GM20431 (cell line): ENCODE measurements at regions not wholly inside any gene's neighbourhood (a gene's known extent, or its start where the extent isn't known, plus 50 kb on each side); places are given as distances from the start of the nearest gene placed in this dataset.
"Not testable (repeated sequence)": the region's sequence is repeated elsewhere in the genome, so short reads cannot be mapped to it uniquely, and the experiment has no call there.

Experiments
- in situ Hi-C: fragments of 300-500 bp; cut with MseI, MboI; formaldehyde crosslinking; loops from one replicate; pipeline ENCODE4 v1.15.0; 2020; ENCODE audit warnings: low sequenced_read_pairs; ENCODE audit not compliant: unreplicated experiment

DNA sequence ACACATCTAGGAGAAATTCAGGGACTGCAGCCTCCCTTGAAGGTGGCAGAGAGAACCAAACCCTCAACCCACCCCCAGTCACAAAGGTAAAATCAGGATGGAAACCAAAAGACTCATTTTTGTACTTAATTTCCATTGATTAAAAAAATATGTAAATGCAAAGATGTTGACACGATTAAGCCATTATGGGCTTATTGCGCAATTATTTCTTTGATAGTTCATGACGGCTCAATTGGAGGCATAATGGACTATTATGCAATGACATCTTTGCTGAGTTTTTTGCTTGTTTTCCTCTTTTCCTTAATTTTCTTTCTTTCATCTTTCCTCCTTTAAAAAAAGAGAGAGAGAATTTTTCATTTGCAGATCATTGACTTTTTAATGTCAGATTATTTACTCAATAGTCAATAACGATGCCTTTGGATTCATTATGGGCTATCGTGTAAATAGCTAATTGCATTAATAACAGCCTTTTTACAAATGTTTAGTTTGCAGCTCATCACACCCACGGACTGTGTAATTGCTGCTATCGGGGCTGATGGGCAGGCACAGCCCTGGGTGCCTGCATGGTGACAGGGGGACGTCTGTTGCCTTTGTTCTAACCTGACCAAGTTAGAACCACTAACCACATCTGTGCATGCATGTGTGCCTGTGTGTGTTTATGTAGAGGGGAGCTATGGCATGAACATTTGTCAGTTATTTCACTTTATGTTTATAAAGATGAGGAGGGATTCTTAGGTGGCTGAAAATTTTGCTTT is 482.4 kb upstream of the TSHZ3 start:
- in situ Hi-C loops: no loop called here

- in situ Hi-C loops: no loop called here
These were observed 482.9 kb upstream of the TSHZ3 start for GRCh38 chr19:31832176-31832548.

DNA sequence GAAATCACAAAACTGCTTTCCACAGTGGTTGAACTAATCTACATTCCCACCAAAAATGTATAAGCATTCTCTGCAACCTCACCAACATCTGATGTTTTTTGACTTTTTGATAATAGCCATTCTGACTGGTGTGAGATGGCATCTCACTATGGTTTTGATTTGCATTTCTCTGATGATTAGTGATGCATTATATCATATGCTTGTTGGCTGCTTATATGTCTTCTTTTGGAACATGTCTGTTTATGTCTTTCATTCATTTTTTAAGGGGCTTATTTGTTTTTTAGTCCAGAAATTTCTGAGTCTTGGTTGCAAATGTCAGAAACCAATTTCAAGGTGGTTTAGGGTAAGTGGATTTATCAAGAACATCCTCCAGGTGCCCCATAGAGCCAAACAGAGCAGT is 484.8 kb upstream of the TSHZ3 start:
- in situ Hi-C loops: no loop called here

- in situ Hi-C loops: no loop called here
These were observed 489.1 kb upstream of the TSHZ3 start for GRCh38 chr19:31838163-31838815.

GRCh38 chr19:31840371-31840770 is 491.1 kb upstream of the TSHZ3 start:
- in situ Hi-C loops: no loop called here

GRCh38 chr19:31841755-31842154 is 492.5 kb upstream of the TSHZ3 start:
- in situ Hi-C loops: no loop called here

DNA sequence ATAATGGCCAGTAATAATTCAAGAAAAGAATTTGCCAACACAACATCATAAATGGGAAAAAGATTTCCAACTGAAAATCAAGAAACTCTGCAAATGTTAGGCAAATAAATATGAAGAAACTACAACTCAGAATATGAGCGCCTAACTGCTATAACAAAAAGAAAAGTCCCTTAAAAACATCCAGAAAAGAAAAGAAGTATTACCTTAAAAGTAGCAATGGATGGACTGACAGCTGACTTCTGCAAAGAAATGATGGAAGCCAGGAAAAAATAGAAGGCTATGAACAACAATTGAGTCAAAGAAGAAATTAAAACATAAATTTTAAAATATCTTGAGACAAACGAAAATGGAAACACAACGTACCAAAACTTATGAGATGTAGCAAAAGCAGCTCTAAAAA is 482.3 kb upstream of the ZNF507 start:
- in situ Hi-C loops: no loop called here

DNA sequence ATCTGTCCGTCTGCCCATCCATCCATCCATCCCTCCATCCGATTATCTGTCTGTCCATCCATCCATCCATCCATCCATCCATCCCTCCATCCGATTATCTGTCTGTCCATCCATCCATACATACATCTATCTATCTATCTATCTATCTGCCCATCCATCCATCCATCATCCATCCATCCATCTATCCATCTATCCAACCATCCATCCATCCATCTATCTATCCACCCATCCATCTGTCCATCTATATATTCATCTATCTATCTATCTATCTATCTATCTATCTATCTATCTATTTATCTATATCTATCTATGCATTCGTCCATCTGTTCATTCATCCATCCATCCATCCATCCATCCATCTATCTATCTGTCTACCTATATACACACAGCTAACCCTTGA is 471.1 kb upstream of the ZNF507 start:
- in situ Hi-C loops: no loop called here

DNA sequence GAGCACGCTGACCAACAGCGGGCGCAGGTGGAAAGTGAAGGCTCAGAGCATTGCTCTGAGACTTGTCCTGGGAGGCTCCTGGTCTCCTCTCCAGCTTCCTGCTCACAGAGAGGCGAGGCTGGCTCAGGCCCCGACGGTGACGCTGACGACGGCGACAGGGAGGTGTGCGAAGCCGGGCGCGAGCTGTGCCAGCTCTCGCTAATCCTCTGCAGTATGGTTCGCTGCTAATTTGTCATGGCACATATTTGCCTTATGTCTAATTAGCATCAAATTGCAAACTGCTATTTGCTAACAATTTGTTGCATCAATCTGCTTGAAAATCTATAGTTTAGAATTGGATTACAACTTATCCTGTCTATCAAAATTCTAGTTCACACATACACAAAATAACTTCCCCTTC is 469.8 kb upstream of the ZNF507 start:
- in situ Hi-C loops: no loop called here

GRCh38 chr19:31880283-31880682 is 465.1 kb upstream of the ZNF507 start:
- in situ Hi-C loops: no loop called here

- in situ Hi-C loops: no loop called here
These were observed 463.4 kb upstream of the ZNF507 start for GRCh38 chr19:31881988-31882387.

- in situ Hi-C loops: no loop called here
These were observed 462.7 kb upstream of the ZNF507 start for GRCh38 chr19:31882709-31883108.

DNA sequence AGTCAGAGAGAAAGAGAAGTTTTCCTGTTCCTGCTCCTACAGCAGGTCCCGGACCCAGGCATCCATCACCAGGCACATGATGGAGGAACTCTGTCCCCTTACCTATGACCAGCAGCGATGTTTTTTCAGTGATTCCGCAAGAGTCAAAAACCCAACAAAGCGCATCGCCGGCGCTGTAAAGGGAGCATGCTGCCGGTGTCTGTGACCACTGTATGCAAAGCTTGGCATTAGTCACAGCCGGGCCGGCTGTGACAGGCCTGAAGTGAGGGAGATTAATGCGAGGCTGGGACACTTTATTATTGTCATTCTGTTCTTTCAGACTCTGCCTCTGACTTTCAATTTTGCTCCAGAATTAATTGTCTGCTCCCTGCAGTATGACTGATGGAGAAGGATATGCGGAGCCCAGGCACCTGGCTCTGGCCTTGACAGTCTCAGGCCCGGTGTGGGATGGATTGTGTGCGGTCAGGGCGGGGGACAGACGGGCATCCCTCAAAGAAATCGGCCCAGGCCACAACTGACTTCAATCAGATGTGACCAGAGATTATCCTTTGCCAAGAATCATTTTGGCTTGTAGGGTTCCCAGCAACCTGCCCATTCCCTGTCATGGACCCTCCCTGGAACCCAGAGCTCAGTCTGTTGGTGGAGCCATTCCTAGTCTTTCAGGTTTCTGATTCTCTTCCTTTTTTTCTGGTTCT is 462.0 kb upstream of the ZNF507 start:
- in situ Hi-C loops: no loop called here

- in situ Hi-C loops: no loop called here
These were observed 460.0 kb upstream of the ZNF507 start for GRCh38 chr19:31885280-31885853.

DNA sequence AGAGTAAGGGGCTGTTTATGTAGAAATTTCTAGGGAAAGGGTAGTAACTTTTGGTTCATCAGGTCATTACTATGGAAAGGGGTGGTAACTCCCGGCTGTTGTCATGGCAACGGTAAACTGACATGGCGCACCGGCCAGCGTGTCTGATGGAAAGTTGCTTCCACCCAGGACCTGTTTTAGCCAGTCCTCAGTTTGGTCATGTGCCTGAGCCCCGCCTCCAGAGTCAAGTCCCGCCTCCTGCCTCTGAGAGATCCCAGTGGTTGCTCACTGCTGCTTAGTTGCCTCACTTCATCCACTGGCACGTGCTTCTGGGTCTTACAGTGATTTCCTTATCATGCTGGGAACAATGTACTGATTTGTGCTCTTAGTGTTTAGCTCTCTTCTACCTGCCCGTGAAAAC is 455.2 kb upstream of the ZNF507 start:
- in situ Hi-C loops: no loop called here

DNA sequence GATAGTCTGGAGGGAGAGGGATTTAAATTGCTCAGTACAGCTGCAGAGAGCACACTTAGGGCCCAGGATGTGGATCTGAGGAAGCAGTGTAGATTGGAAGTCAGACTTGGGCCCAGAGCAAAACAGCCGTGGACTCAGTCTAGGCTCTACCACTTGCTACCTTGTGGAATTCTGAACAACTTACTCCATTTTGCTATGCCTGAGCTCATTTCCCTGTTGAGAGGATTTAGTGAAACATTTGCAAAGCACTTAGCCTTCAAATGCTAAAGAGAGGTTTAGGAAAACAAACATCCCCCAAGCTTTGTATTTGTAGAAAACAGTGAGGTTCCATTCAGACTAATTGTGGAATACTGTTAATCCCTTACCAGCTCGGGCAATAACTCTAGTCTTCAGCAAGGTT is 453.4 kb upstream of the ZNF507 start:
- in situ Hi-C loops: no loop called here

DNA sequence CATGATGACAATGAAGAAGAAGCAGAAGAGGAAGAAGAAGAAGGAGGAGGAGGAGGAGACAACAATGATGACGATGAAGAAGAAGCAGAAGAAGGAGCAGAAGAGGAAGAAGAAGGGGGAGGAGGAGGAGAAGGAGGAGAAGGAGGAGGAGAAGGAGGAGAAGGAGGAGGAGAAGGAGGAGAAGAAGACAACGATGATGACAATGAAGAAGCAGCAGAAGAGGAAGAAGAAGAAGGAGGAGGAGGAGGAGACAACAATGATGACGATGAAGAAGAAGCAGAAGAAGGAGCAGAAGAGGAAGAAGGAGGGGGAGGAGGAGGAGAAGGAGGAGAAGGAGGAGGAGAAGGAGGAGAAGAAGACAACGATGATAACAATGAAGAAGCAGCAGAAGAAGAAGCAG is 451.9 kb upstream of the ZNF507 start:
- in situ Hi-C loops: not testable (repeated sequence)

GRCh38 chr19:31894451-31894850 is 451.0 kb upstream of the ZNF507 start:
- in situ Hi-C loops: no loop called here

DNA sequence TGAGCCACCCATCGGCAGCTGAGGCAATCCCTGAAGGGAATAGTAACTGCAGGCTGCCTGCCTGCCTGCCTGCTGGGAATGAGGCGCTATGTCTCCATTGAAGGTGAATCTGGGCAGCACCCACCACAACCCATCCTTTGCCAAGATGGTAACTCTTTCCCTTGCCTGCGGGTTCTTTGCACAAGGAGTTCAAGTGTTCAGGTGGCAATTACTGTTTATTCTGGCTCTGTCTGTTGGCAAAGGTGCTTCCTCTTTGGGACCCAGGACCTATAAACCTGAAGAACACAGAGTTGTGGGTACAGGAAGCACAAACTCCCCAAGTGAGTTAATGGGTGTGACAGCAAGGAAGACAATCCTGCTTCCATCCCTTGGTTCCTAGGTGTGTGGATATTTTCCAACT is 448.1 kb upstream of the ZNF507 start:
- in situ Hi-C loops: no loop called here

DNA sequence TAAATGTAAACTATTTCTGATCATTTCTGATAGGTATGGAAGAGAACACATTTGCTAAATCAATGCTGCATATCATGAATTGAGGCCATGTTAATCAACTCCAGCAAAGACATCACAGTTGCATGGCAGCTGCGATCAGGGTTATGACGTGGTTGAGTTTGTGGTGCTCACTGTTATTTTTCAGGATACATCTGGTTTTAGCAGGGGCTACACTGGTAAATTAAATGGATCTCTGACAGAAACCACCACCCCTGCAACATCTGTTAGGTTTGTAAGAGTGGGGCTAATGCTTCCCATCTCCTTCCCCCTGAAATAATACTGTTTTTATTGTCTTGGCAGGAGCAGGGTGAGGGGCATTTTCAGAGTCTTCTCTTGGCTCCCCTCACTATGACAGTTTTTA is 444.4 kb upstream of the ZNF507 start:
- in situ Hi-C loops: no loop called here

GRCh38 chr19:31902821-31903220 is 442.6 kb upstream of the ZNF507 start:
- in situ Hi-C loops: no loop called here
